Erythroblast (primary cell): ENCODE measurements at regions not wholly inside any gene's neighbourhood (a gene's known extent, or its start where the extent isn't known, plus 50 kb on each side); places are given as distances from the start of the nearest gene placed in this dataset.

ENCODE experiments used
- DNase-seq, 2 experiments: peaks; one replicate each; lab custom pipeline; 2025; lab: John Stamatoyannopoulos, UW
- GATA1 ChIP-seq: IDR thresholded peaks from 2 replicates; pipeline ENCODE4 v1.6.1; 2011; ENCODE audit warnings: low read depth, mild to moderate bottlenecking, control low read depth, low read length, moderate library complexity
- POLR2A ChIP-seq: IDR thresholded peaks from 2 replicates; pipeline ENCODE4 v1.6.1; 2011; ENCODE audit warnings: mild to moderate bottlenecking, low read length

DNA sequence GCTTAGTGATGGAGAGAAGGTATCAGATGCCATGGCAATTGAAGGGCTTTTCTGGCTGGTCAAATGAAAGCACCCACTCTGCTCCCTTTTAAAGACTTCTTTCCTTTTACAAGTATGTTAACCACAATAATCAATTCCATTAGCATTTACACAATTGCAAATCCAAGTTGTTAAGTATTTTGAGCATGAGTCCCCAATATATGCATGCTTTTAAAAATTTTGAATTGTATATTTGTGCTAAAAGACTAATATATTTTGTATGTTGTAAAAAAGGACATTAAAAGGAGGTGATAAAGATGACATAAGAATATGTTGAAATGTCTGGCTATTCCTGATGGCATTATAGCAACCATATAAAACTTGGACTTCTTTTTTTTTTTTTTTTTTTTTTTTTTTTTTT, 639.9 kb upstream of the CPEB2 start:
- no peak for DNase-seq
- TF ChIP-seq POLR2A (no peak), GATA1 (no peak)

DNA sequence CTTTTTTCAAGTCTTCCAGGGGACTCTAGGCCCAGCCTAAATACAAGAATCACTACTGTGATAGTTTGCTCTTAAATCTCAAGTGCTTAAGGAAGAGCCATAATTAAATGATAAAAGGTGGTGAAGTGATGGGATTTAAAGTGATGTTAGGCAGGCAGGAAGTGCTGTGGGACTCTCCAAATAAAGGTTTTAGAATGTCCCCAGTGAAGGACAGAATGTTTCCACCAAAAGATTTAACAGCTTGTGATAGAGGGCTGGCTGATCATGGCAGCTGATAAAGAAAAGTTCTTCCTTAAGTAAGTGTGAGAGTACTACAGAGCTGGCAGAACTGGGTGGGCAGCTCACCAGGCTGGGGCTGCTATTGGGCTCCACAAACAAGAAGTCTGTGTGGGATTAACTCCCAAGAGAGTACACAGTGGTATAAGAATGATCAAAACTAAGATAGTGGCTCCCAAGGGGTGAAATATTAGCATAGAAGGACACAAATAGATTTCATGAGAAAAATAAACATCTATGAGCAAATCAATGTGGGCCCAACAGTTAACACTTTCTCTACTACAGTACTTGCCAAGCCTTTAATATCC, 637.2 kb upstream of the CPEB2 start:
- TF ChIP-seq POLR2A (no peak), GATA1 (no peak)

GRCh38 chr4:14368391-14368790, 633.9 kb upstream of the CPEB2 start:
- DNase-seq: no peak
- no peak for TF ChIP-seq GATA1
- no peak for TF ChIP-seq POLR2A

More for the DNA sequence above, 637.2 kb upstream of the CPEB2 start:
- no peak for DNase-seq

- TF ChIP-seq GATA1: no peak
- TF ChIP-seq POLR2A: no peak
Observed at GRCh38 chr4:14371131-14371530, 631.1 kb upstream of the CPEB2 start.

DNA sequence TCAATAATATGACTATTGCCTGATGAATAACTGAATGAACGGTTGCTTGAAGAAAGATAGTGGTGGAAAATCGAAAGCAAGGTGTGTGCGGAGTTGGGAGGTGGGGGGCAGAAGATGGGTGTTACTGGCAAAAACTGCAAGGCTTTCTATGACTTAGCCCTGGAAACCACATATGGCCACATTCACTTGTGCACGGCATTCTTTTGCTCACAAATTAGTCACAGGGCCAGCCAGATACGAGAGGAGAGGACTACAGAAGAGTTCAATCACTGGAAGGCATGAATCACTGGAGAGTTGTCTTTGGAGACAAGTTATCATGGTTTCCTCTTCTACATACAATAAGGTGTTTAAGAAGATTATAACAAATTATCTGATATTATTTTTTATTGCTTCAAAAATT, 626.5 kb upstream of the CPEB2 start:
- TF ChIP-seq GATA1: no peak
- no peak for TF ChIP-seq POLR2A
- no peak for DNase-seq

More at GRCh38 chr4:14371131-14371530, 631.1 kb upstream of the CPEB2 start:
- no peak for DNase-seq

DNA sequence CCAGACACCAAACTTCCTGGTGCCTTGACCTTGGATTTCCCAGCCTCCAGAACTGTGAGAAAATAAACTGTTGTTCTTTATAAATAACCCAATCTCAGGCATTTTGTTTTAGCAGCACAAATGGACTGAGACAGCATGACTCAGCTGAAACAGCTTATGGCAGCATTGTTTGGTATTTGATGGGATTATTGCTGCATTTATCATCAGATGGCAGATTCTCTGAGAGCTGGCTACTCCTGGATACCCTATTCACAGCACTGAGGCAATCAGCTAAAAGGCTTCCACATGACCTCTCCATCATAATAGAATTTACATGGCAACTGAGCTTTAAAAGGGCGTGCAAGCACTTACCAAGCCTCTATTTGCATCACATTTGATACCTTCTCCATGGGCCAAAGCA, 623.1 kb upstream of the CPEB2 start:
- TF ChIP-seq GATA1: no peak
- TF ChIP-seq POLR2A: no peak
- no peak for DNase-seq

GRCh38 chr4:14383652-14384051, 618.6 kb upstream of the CPEB2 start:
- DNase-seq: no peak
- TF ChIP-seq POLR2A: no peak
- no peak for TF ChIP-seq GATA1

DNA sequence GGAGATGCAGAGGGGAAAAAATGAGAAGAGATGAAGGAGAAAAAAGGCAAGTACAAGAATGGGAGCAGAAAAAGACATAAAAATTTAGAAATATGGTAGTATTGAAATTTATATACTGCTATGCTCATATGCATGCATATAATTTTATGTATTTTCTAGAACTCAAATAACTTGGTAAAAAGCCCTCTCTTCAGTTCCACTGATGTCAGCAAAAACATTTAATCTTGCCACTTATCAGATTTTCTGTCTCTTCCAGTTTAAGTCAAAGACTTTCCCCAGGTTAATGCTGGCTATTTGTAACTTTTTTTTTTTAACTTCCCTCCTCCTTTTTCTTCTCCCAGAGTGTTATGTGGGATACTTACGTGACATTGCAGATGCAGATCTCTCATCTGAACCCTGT, 617.5 kb upstream of the CPEB2 start:
- DNase-seq: no peak
- TF ChIP-seq GATA1 (no peak), POLR2A (no peak)

DNA sequence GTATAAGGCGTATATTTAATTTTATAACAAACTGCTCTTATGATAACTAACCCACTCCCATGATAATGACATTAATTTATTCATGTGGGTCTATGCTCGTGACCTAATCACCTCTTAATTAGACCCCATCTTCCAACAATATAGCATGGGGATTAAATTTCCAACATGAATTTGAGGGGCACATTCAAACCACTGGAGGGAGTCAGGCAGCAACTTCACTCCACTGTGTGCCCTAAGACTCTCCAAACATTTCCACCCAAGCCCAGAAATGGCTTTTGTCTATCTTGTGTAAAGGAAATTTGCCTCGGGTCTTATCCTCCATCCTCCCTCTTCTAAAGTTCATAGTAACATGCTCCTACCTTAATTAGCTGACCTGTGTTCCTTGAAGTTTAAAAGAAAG, 616.1 kb upstream of the CPEB2 start:
- no peak for DNase-seq
- no peak for TF ChIP-seq GATA1
- TF ChIP-seq POLR2A: no peak

- TF ChIP-seq POLR2A (no peak), GATA1 (no peak)
- no peak for DNase-seq
Observed at GRCh38 chr4:14387647-14388046, 614.6 kb upstream of the CPEB2 start.

- no peak for DNase-seq
- TF ChIP-seq GATA1 (no peak), POLR2A (no peak)
Observed at GRCh38 chr4:14392378-14392777, 609.9 kb upstream of the CPEB2 start.

GRCh38 chr4:14396183-14396582, 606.1 kb upstream of the CPEB2 start:
- TF ChIP-seq GATA1 (no peak), POLR2A (no peak)

GRCh38 chr4:14399848-14400247, 602.4 kb upstream of the CPEB2 start:
- TF ChIP-seq POLR2A: no peak
- TF ChIP-seq GATA1: no peak
- DNase-seq: no peak

More at GRCh38 chr4:14396183-14396582, 606.1 kb upstream of the CPEB2 start:
- DNase-seq: no peak

GRCh38 chr4:14400307-14400706, 602.0 kb upstream of the CPEB2 start:
- no peak for DNase-seq
- no peak for TF ChIP-seq GATA1
- no peak for TF ChIP-seq POLR2A

DNA sequence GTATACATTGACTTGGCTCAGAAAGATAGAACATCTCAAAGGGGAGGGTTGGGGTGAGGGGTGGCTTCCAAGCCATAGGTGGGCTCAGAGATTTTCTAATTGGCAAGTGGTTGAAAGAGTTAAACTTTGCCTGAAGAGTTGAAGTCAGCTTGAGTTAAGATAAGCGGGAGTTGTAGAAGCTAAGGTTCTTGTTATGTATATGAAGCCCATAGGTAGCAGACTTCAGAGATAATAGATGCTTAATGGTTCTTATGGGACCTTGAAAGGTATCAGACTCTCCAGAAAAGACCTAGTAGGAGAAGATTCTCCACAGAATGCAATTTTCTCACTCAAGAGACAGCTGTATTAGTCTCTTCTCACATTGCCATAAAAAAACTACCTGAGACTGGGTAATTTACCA, 599.1 kb upstream of the CPEB2 start:
- TF ChIP-seq GATA1: no peak
- TF ChIP-seq POLR2A: no peak
- no peak for DNase-seq
